B cell (primary cell): ENCODE measurements at regions not wholly inside any gene's neighbourhood (a gene's known extent, or its start where the extent isn't known, plus 50 kb on each side); places are given as distances from the start of the nearest gene placed in this dataset.

Source experiments
- CTCF ChIP-seq: fragments of 200-600 bp; IDR thresholded peaks from one replicate; pipeline ENCODE4 v1.8.0; 2022; ENCODE audit warnings: antibody characterized with exemption, mild to moderate bottlenecking
- EZH2 ChIP-seq: IDR thresholded peaks from 2 replicates; pipeline ENCODE4 v1.6.1; 2012; ENCODE audit warnings: borderline replicate concordance, low read depth, mild to moderate bottlenecking, moderate library complexity, low read length; ENCODE audit not compliant: insufficient read depth, poor library complexity, severe bottlenecking

GRCh38 chr1:195608883-195609282 lies 999.4 kb downstream of the KCNT2 start:
- no peak for TF ChIP-seq CTCF
- TF ChIP-seq EZH2, result no peak
